ENCODE measurements at regions not wholly inside any gene's neighbourhood (a gene's known extent, or its start where the extent isn't known, plus 50 kb on each side); places are given as distances from the start of the nearest gene placed in this dataset.

DNA sequence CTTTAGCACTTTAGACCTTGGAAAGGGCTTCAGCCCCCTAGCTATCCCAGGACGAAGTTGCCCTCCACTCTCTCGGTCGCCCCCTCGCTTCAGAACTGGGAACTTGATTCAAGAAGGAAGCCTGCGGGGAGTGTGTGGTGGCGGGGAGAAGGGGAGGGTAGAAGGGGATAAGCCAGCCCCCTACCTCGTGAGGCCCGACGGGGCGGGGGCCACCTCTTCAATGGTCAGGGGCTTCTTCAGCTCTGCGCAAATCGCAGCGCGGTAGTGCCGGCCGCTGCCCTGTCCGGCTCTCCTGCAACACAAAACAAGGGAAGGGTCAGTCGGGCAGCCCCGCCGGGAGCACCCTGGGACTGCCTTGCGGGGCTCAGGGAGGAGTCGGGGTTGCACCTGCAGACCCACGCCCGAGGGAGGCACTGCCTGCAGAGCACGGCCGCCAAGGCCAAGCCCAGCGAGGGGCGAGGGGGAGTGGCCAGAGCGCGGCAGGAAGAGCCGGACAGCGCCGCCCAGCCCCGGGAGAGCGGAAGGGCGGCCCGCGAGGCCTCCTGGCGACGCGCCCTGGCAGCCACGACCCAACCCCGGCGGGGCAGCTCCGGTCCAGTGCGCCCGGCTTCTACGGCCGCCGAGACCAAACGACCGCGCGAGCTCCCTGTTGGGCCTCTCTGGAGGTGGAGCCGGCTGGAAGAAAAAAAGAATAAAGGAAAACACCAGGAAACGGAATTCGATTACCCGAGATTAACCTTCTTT is 56.2 kb upstream of the RASAL2 start:
- TF ChIP-seq, protein P1, sequence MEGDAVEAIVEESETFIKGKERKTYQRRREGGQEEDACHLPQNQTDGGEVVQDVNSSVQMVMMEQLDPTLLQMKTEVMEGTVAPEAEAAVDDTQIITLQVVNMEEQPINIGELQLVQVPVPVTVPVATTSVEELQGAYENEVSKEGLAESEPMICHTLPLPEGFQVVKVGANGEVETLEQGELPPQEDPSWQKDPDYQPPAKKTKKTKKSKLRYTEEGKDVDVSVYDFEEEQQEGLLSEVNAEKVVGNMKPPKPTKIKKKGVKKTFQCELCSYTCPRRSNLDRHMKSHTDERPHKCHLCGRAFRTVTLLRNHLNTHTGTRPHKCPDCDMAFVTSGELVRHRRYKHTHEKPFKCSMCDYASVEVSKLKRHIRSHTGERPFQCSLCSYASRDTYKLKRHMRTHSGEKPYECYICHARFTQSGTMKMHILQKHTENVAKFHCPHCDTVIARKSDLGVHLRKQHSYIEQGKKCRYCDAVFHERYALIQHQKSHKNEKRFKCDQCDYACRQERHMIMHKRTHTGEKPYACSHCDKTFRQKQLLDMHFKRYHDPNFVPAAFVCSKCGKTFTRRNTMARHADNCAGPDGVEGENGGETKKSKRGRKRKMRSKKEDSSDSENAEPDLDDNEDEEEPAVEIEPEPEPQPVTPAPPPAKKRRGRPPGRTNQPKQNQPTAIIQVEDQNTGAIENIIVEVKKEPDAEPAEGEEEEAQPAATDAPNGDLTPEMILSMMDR (IDR thresholded peaks at IDR 0.05; ENCODE audit: insufficient read depth, low read length, poor library complexity, severe bottlenecking) = no peak
- no peak for TF ChIP-seq EZH2phosphoT487 (conservative IDR thresholded peaks at IDR 0.05; ENCODE audit: low read length)

Measured in SU-DHL-6 (cell line).